Ishikawa (cell line): ENCODE measurements at regions not wholly inside any gene's neighbourhood (a gene's known extent, or its start where the extent isn't known, plus 50 kb on each side); places are given as distances from the start of the nearest gene placed in this dataset.

Experiments
- CEBPB ChIP-seq: IDR thresholded peaks from 2 replicates; pipeline ENCODE4 v1.6.1; 2012
- CREB1 ChIP-seq: IDR thresholded peaks from 2 replicates; pipeline ENCODE4 v1.6.1; 2012; ENCODE audit warnings: low read depth
- EGR1 ChIP-seq: IDR thresholded peaks from 2 replicates; pipeline ENCODE4 v1.6.1; 2012
- EP300 ChIP-seq: IDR thresholded peaks from 2 replicates; pipeline ENCODE4 v1.6.1; 2012; ENCODE audit warnings: borderline replicate concordance
- FOXM1 ChIP-seq: IDR thresholded peaks from 2 replicates; pipeline ENCODE4 v1.6.1; 2012; ENCODE audit warnings: low read depth, borderline replicate concordance
- NFIC ChIP-seq: IDR thresholded peaks from 2 replicates; pipeline ENCODE4 v1.6.1; 2012
- RAD21 ChIP-seq: IDR thresholded peaks from 2 replicates; pipeline ENCODE4 v1.6.1; 2012; ENCODE audit warnings: low read depth
- TAF1 ChIP-seq: IDR thresholded peaks from 2 replicates; pipeline ENCODE4 v1.6.1; 2012; ENCODE audit warnings: low read depth, mild to moderate bottlenecking
- TCF12 ChIP-seq: IDR thresholded peaks from 2 replicates; pipeline ENCODE4 v1.6.1; 2012; ENCODE audit warnings: low read depth
- TEAD4 ChIP-seq: IDR thresholded peaks from 2 replicates; pipeline ENCODE4 v1.6.1; 2012
- YY1 ChIP-seq: IDR thresholded peaks from 2 replicates; pipeline ENCODE4 v1.6.1; 2012; ENCODE audit warnings: low read depth
- ZBTB7A ChIP-seq: IDR thresholded peaks from 2 replicates; pipeline ENCODE4 v1.6.1; 2012; ENCODE audit warnings: low read depth
- TF ChIP-seq, protein P1 (sequence below): IDR thresholded peaks from 2 replicates; pipeline ENCODE4 v1.6.1; 2012; ENCODE audit warnings: low read depth, mild to moderate bottlenecking
- TF ChIP-seq, protein P2 (sequence below): IDR thresholded peaks from 2 replicates; pipeline ENCODE4 v1.6.1; 2012
- TF ChIP-seq, protein P3 (sequence below): IDR thresholded peaks from 2 replicates; pipeline ENCODE4 v1.6.1; 2012

DNA sequence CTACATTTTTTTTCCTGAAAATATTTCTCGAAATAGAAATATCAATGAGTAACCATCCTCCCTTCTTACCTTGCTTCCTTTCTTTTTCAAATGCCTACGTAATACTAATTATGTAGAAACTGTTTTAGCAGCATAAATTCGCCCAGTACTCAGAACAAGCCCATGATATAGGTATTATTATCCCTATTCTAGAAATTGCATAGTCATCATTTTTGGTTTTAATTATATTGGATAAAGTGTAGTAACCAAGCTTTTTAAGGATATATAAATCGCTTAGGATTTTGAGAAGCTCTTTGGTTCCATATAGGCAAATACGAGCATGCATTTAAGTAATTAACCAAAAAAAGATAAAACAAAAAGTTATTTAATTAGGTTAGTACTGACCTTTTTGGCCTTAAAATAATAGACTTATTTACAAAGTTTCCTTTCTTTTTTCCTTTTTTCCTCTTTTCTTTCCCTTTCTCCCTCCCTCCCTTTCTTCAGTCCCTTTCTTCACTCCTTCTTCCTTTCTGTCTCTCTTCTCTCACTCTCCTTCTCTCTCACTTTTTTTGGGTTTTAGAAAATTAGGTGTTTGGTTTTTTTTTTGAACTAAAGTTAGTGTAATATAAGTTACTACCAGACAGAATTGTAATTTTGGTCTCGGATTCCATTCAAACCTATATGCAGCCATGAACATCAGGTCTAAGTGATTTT, 457.7 kb downstream of the RFPL4B start:
- no peak for TF ChIP-seq TAF1
- no peak for TF ChIP-seq EGR1
- TF ChIP-seq EP300, result no peak
- no peak for TF ChIP-seq NFIC

DNA sequence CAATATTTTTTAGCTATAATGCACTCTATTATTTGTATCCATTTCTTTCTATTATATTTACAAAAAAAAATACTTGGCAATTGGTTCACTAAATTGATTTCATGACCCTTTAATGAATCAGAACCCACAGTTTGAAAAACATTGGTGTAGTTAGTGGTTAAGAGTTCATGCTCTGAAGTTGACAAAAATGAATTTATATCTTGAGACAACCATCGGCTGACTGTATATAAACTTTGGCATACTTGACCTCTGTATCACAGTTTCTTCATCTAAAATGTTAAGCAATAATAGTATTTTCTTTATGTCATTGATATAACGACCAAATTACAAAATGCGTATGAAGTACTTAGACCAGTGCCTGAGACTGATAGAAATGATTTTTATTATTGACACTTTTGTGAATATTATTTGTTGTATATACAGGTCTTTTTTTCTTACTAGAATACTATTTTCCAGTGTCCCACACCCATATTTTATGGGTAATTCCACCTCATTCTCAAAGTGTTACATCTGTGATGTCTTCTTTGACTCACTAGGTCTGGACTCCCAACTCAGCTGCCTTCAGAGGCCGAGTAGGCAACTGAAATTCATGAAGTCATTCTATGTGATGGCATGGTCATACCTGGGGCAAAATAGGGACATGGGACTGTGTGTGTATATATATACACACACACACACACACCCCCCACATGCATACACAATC, 459.2 kb downstream of the RFPL4B start:
- TF ChIP-seq CREB1 (no peak), TEAD4 (no peak), YY1 (no peak), TCF12 (no peak), TAF1 (no peak), FOXM1 (no peak), EP300 (no peak), ZBTB7A (no peak), CEBPB (no peak), RAD21 (no peak), EGR1 (no peak), NFIC (no peak)
- TF ChIP-seq, protein P1, sequence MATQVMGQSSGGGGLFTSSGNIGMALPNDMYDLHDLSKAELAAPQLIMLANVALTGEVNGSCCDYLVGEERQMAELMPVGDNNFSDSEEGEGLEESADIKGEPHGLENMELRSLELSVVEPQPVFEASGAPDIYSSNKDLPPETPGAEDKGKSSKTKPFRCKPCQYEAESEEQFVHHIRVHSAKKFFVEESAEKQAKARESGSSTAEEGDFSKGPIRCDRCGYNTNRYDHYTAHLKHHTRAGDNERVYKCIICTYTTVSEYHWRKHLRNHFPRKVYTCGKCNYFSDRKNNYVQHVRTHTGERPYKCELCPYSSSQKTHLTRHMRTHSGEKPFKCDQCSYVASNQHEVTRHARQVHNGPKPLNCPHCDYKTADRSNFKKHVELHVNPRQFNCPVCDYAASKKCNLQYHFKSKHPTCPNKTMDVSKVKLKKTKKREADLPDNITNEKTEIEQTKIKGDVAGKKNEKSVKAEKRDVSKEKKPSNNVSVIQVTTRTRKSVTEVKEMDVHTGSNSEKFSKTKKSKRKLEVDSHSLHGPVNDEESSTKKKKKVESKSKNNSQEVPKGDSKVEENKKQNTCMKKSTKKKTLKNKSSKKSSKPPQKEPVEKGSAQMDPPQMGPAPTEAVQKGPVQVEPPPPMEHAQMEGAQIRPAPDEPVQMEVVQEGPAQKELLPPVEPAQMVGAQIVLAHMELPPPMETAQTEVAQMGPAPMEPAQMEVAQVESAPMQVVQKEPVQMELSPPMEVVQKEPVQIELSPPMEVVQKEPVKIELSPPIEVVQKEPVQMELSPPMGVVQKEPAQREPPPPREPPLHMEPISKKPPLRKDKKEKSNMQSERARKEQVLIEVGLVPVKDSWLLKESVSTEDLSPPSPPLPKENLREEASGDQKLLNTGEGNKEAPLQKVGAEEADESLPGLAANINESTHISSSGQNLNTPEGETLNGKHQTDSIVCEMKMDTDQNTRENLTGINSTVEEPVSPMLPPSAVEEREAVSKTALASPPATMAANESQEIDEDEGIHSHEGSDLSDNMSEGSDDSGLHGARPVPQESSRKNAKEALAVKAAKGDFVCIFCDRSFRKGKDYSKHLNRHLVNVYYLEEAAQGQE, result no peak
- TF ChIP-seq, protein P2, sequence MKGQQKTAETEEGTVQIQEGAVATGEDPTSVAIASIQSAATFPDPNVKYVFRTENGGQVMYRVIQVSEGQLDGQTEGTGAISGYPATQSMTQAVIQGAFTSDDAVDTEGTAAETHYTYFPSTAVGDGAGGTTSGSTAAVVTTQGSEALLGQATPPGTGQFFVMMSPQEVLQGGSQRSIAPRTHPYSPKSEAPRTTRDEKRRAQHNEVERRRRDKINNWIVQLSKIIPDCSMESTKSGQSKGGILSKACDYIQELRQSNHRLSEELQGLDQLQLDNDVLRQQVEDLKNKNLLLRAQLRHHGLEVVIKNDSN, result no peak
- TF ChIP-seq, protein P3, sequence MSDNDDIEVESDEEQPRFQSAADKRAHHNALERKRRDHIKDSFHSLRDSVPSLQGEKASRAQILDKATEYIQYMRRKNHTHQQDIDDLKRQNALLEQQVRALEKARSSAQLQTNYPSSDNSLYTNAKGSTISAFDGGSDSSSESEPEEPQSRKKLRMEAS, result no peak

DNA sequence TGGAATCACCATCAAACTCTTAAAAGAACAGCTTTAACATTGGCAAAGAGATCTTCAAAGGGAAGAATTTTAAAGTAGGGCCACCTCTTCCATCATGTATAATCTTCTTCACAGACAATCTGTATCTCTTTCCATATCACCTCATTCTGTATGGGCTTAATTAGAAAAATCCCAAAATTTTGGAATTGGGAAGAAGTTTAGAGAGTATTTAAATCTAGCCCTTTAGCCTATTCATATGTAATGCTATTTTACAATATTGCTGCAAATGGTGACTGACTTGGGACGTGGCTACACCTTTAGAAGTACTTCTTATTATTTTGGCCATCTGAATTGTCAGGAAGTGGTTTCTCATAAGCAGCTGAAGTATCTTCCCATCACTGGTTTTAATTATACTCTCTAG, 474.3 kb downstream of the RFPL4B start:
- TF ChIP-seq, protein P1, result no peak
- no peak for TF ChIP-seq CREB1
- TF ChIP-seq RAD21, result no peak
- TF ChIP-seq ZBTB7A, result no peak
- no peak for TF ChIP-seq TAF1
- no peak for TF ChIP-seq TCF12
- TF ChIP-seq, protein P2, result no peak
- no peak for TF ChIP-seq EP300
- TF ChIP-seq CEBPB, result no peak
- TF ChIP-seq FOXM1, result no peak
- no peak for TF ChIP-seq TEAD4
- TF ChIP-seq EGR1, result no peak
- TF ChIP-seq NFIC, result no peak
- TF ChIP-seq, protein P3, result no peak
- no peak for TF ChIP-seq YY1

DNA sequence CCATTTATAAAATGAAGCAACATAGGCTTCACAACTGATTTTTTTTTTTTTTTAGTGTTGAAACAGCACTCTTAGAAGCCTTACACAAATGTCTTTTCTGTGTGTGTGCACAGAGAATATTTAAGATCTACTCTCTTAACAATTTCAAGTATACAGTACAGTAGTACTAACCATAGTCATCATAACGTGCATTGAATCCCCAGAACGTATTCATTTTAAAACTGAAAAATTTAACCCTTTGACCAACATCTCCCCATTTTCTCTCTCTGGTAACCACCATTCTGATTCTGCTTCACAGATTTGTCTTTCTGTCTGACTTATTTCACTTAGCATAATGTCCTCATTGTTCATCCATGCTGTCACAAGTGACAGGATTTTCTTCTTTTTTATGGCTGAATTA, 475.6 kb downstream of the RFPL4B start:
- TF ChIP-seq FOXM1 (no peak), TCF12 (no peak), CREB1 (no peak), TAF1 (no peak), EGR1 (no peak), RAD21 (no peak), NFIC (no peak), ZBTB7A (no peak), TEAD4 (no peak), YY1 (no peak), CEBPB (no peak), EP300 (no peak)
- TF ChIP-seq, protein P2, result no peak
- TF ChIP-seq, protein P1, result no peak
- TF ChIP-seq, protein P3, result no peak
